ENCODE measurements at regions not wholly inside any gene's neighbourhood (a gene's known extent, or its start where the extent isn't known, plus 50 kb on each side); places are given as distances from the start of the nearest gene placed in this dataset.

DNA sequence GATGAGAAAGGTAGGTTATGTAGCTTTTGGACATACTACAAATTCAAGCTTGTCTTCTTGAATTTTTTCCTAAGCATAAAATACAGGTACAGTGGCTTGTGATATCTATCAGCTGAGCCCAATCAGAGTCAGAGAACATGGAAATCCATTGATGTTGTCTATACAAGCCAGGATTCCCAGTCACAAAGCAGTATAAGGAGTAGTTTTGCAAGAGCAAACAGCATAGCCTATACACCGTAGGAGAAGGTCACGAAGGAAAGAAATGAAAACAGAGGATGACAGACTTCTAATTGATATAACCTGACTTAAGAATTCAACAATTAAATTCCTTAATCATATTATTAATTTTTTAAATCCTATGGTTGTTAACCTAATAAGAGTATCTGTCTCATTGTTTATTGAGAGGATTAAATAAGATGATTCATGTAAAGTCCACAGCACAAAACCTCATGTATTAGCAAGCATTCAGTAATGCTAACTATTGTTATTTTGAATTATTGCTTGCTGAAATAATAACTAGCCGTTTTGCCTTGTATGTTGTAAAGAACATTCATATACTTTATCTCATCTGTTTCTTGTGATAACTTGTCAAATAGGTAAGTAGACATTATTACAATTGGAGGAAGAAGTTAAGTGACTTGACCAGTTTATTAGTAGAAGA is 276.6 kb upstream of the ZPLD1 start:
- intact Hi-C loops (cut with DNase I): no loop called here
- H3K36me3 ChIP-seq (ENCODE audit: control insufficient read depth in 1 of 2, insufficient read depth in 2 of 2, low read length in 1 of 2): no peaks in the 10 kb centered on the region
- H3K9me3 ChIP-seq (ENCODE audit: control insufficient read depth, low read length): no peaks in the 10 kb centered on the region
- no peak for DNase-seq
- H3K27me3 ChIP-seq (ENCODE audit: control insufficient read depth in 1 of 2, insufficient read depth in 2 of 2, low read length in 1 of 2): no peaks in the 10 kb centered on the region
- WGBS, 2 donors: 81 to 83% methylated on average over 3 of the region's 3 CpGs
- no peak for ATAC-seq (ENCODE audit: low FRiP score)
- no peak overlapping the region for H3K4me3 ChIP-seq (ENCODE audit: low read length in 2 of 2)
- H3K4me1 ChIP-seq (ENCODE audit: control insufficient read depth in 1 of 2, insufficient read depth in 2 of 2, low read length in 2 of 2): peaks cover 0 to 11% of the 10 kb centered on the region in 2 donors
- no peak overlapping the region for H3K27ac ChIP-seq (ENCODE audit: low read depth in 1 of 2, low read length in 2 of 2)

DNA sequence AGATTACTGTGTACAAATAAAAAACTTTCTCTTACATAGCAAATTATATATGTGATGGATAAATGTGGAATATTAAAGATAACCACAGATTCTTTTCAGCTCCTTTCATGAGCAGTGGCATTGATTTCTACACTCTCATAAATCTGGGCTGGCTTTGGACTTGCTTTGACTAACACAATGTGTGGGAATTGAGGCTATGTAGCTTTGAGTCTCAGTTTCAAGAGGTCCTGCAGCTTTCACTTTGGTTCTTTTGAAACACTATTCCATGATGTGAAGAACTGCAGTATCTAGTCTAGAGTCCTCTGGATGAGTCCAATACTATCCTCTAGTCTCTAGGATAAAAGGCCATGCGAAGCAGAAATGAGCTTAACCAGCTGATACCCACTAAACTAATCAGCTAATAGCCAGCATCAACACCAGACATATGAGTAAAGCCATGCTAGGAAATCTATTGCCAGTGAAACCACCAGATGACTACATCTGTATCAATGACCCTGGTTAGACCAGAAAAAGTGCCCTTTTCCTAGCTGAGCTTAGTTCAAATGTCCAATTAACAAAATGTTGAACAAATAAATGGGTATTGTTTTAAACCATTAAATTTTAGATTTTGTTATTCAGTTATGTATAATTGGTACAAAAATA is 274.9 kb upstream of the ZPLD1 start:
- 97 to 100% methylated on average over 1 of the region's 1 CpG for WGBS, 2 donors
- H3K4me3 ChIP-seq (ENCODE audit: low read length in 2 of 2): no peak overlapping the region
- DNase-seq: no peak
- no peaks in the 10 kb centered on the region for H3K27me3 ChIP-seq (ENCODE audit: control insufficient read depth in 1 of 2, insufficient read depth in 2 of 2, low read length in 1 of 2)
- H3K9me3 ChIP-seq (ENCODE audit: control insufficient read depth, low read length): no peaks in the 10 kb centered on the region
- H3K27ac ChIP-seq (ENCODE audit: low read depth in 1 of 2, low read length in 2 of 2): no peak overlapping the region
- ATAC-seq (ENCODE audit: low FRiP score): no peak
- no peaks in the 10 kb centered on the region for H3K36me3 ChIP-seq (ENCODE audit: control insufficient read depth in 1 of 2, insufficient read depth in 2 of 2, low read length in 1 of 2)
- intact Hi-C loops (cut with DNase I): no loop called here
- peaks cover 0 to 11% of the 10 kb centered on the region in 2 donors for H3K4me1 ChIP-seq (ENCODE audit: control insufficient read depth in 1 of 2, insufficient read depth in 2 of 2, low read length in 2 of 2)

DNA sequence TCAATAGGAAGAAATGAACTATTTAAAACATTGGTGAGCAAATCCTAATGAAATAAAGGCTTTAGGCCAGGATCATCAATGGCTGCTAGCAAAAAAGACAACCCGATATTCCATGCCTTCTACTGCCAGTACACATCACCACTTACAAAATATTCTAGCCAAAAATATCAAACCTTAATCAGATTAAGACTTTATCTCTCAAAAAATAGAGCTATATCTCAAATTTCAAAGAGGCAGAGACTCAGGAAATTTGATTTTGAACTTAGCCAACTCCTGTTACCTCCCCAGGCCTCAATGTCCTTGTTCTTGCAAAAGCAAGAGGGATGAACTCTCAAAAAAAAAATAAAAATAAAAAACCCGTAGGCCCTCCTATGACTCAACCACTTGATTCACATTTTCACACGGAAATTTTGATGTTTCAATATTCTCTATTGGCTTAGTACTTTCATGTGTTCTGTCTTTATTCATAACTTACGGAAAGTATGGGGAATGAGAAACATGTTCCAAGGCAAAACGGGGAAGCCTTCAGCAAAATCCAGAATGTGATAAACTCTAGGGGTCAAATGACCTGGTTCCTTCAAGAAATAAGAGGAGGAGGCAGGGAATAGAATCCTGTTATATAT is 273.3 kb upstream of the ZPLD1 start:
- no peak for ATAC-seq (ENCODE audit: low FRiP score)
- Histone ChIP-seq H3K9me3 (ENCODE audit: control insufficient read depth, low read length) (no peaks in the 10 kb centered on the region), H3K36me3 (ENCODE audit: control insufficient read depth in 1 of 2, insufficient read depth in 2 of 2, low read length in 1 of 2) (no peaks in the 10 kb centered on the region), H3K4me1 (ENCODE audit: control insufficient read depth in 1 of 2, insufficient read depth in 2 of 2, low read length in 2 of 2) (peaks cover 0 to 11% of the 10 kb centered on the region in 2 donors), H3K27me3 (ENCODE audit: control insufficient read depth in 1 of 2, insufficient read depth in 2 of 2, low read length in 1 of 2) (no peaks in the 10 kb centered on the region), H3K4me3 (ENCODE audit: low read length in 2 of 2) (no peak overlapping the region), H3K27ac (ENCODE audit: low read depth in 1 of 2, low read length in 2 of 2) (no peak overlapping the region)
- intact Hi-C loops (cut with DNase I): no loop called here
- no peak for DNase-seq
- 45 to 50% methylated on average over 5 of the region's 5 CpGs for WGBS, 2 donors

- Histone ChIP-seq H3K36me3 (ENCODE audit: control insufficient read depth in 1 of 2, insufficient read depth in 2 of 2, low read length in 1 of 2) (no peaks in the 10 kb centered on the region), H3K4me3 (ENCODE audit: low read length in 2 of 2) (no peak overlapping the region), H3K4me1 (ENCODE audit: control insufficient read depth in 1 of 2, insufficient read depth in 2 of 2, low read length in 2 of 2) (peaks cover 0 to 7% of the 10 kb centered on the region in 2 donors), H3K9me3 (ENCODE audit: control insufficient read depth, low read length) (no peaks in the 10 kb centered on the region), H3K27me3 (ENCODE audit: control insufficient read depth in 1 of 2, insufficient read depth in 2 of 2, low read length in 1 of 2) (no peaks in the 10 kb centered on the region), H3K27ac (ENCODE audit: low read depth in 1 of 2, low read length in 2 of 2) (no peak overlapping the region)
- no peak for ATAC-seq (ENCODE audit: low FRiP score)
- intact Hi-C loops (cut with DNase I): no loop called here
- DNase-seq: no peak
These were observed 272.6 kb upstream of the ZPLD1 start for GRCh38 chr3:102162251-102162650.

DNA sequence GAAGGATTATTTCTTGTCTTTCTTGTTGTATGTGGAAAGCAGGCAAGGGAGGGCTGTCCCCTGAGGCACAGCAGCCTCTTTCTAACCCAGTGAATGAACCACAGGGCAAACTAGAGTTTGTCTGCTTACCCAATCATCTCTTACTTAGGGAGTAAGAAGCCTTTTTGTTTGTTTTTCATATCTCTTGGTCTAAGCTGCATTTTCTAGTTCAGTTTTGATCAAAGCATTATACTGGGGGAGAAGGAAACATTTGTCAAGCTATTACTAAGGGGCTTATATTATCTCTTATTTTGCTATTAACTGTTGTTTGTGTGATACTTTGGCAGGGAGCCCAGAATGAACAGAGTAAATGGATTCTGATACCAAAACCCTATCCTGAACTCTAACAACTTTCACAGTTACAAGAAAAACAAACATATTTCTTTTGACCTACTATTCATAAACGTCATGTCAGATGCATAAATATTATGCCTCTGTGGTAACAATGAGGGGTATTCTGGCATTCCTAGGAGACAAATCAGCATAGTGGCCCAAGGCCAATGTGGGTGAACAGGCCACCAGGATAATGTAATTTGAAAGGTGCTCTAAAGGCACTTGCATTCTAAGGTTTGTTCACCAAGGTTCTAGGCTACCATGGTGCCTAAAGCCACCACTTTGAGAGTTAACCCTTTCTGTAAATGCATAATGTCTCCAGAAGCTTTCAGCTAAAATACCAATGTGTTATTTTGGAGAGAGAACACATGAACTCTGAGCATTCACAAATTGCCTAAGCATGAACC is 271.6 kb upstream of the ZPLD1 start:
- peak overlapping the region; percentile 23 to 30 for H3K27ac ChIP-seq (ENCODE audit: low read depth in 1 of 2, low read length in 2 of 2)
- H3K36me3 ChIP-seq (ENCODE audit: control insufficient read depth in 1 of 2, insufficient read depth in 2 of 2, low read length in 1 of 2): no peaks in the 10 kb centered on the region
- ATAC-seq (ENCODE audit: low FRiP score) (peak; percentile 88), DNase-seq (peak; percentile 40 to 53)
- no peak overlapping the region for H3K4me3 ChIP-seq (ENCODE audit: low read length in 2 of 2)
- WGBS, 2 donors: 1 to 5% methylated on average over 1 of the region's 1 CpG
- no peaks in the 10 kb centered on the region for H3K27me3 ChIP-seq (ENCODE audit: control insufficient read depth in 1 of 2, insufficient read depth in 2 of 2, low read length in 1 of 2)
- no peaks in the 10 kb centered on the region for H3K9me3 ChIP-seq (ENCODE audit: control insufficient read depth, low read length)
- intact Hi-C loops (cut with DNase I): no loop called here
- H3K4me1 ChIP-seq (ENCODE audit: control insufficient read depth in 1 of 2, insufficient read depth in 2 of 2, low read length in 2 of 2): peaks cover 0 to 7% of the 10 kb centered on the region in 2 donors

DNA sequence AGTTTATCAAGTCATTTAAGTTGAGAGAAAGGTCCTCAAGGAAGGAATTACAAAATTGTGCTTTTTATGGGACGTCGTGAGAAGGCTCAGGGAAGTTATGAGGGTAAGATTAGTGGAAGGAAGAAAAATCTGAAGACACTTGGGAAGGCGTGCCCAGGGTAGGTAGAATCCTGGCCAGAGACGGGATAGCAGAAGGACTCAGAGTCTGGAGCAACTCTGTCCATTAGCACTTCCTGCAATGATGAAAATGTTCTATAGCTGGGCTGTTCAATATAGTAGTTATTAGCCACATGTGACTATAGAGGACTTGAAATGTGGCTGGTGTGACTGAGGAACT is 271.0 kb upstream of the ZPLD1 start:
- intact Hi-C loops (cut with DNase I): no loop called here
- Histone ChIP-seq H3K27ac (ENCODE audit: low read depth in 1 of 2, low read length in 2 of 2) (peak overlapping the region in 1 of 2 donors; percentile 3), H3K4me3 (ENCODE audit: low read length in 2 of 2) (no peak overlapping the region), H3K27me3 (ENCODE audit: control insufficient read depth in 1 of 2, insufficient read depth in 2 of 2, low read length in 1 of 2) (no peaks in the 10 kb centered on the region), H3K4me1 (ENCODE audit: control insufficient read depth in 1 of 2, insufficient read depth in 2 of 2, low read length in 2 of 2) (peaks cover 0 to 7% of the 10 kb centered on the region in 2 donors), H3K9me3 (ENCODE audit: control insufficient read depth, low read length) (no peaks in the 10 kb centered on the region), H3K36me3 (ENCODE audit: control insufficient read depth in 1 of 2, insufficient read depth in 2 of 2, low read length in 1 of 2) (no peaks in the 10 kb centered on the region)
- WGBS, 2 donors: 77 to 82% methylated on average over 4 of the region's 4 CpGs
- no peak for DNase-seq
- no peak for ATAC-seq (ENCODE audit: low FRiP score)

DNA sequence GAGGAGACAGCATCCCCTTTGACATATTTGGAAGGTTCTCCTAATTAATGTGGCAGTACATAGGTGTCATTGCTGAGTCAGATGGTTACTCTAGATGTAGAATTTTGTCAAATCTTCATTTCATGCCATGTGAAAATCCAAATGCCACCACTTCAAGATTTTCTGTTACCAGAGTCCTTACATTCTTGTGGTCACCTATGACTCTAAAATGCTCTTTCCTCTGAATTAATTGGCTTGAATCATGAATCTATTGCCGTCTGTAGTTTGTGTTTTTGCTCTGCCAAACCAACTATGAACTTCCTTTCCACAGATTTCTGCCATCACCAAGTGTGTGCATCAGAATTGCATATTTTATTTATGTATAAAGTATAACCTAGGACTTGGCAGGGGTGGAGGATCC is 269.4 kb upstream of the ZPLD1 start:
- intact Hi-C loops (cut with DNase I): no loop called here
- DNase-seq (no peak), ATAC-seq (ENCODE audit: low FRiP score) (no peak)
- peaks cover 0 to 7% of the 10 kb centered on the region in 2 donors for H3K4me1 ChIP-seq (ENCODE audit: control insufficient read depth in 1 of 2, insufficient read depth in 2 of 2, low read length in 2 of 2)
- no peaks in the 10 kb centered on the region for H3K36me3 ChIP-seq (ENCODE audit: control insufficient read depth in 1 of 2, insufficient read depth in 2 of 2, low read length in 1 of 2)
- 78 to 82% methylated on average over 1 of the region's 1 CpG for WGBS, 2 donors
- no peaks in the 10 kb centered on the region for H3K9me3 ChIP-seq (ENCODE audit: control insufficient read depth, low read length)
- no peak overlapping the region for H3K27ac ChIP-seq (ENCODE audit: low read depth in 1 of 2, low read length in 2 of 2)
- H3K4me3 ChIP-seq (ENCODE audit: low read length in 2 of 2): no peak overlapping the region
- H3K27me3 ChIP-seq (ENCODE audit: control insufficient read depth in 1 of 2, insufficient read depth in 2 of 2, low read length in 1 of 2): no peaks in the 10 kb centered on the region

GRCh38 chr3:102169915-102170479 is 264.8 kb upstream of the ZPLD1 start:
- ATAC-seq (ENCODE audit: low FRiP score) (no peak), DNase-seq (no peak)
- no peak overlapping the region for H3K27ac ChIP-seq (ENCODE audit: low read depth in 1 of 2, low read length in 2 of 2)
- H3K36me3 ChIP-seq (ENCODE audit: control insufficient read depth in 1 of 2, insufficient read depth in 2 of 2, low read length in 1 of 2): no peaks in the 10 kb centered on the region
- 90 to 96% methylated on average over 1 of the region's 1 CpG for WGBS, 2 donors
- intact Hi-C loops (cut with DNase I): no loop called here
- H3K27me3 ChIP-seq (ENCODE audit: control insufficient read depth in 1 of 2, insufficient read depth in 2 of 2, low read length in 1 of 2): no peaks in the 10 kb centered on the region
- no peaks in the 10 kb centered on the region for H3K4me1 ChIP-seq (ENCODE audit: control insufficient read depth in 1 of 2, insufficient read depth in 2 of 2, low read length in 2 of 2)
- H3K9me3 ChIP-seq (ENCODE audit: control insufficient read depth, low read length): no peaks in the 10 kb centered on the region
- H3K4me3 ChIP-seq (ENCODE audit: low read length in 2 of 2): no peak overlapping the region
